ENCODE measurements at regions not wholly inside any gene's neighbourhood (a gene's known extent, or its start where the extent isn't known, plus 50 kb on each side); places are given as distances from the start of the nearest gene placed in this dataset.

- in situ Hi-C loops (cut with HindIII; ENCODE audit: low sequenced_read_pairs), result no loop called here
Measured at GRCh38 chr6:103255132-103255531, 1604.6 kb downstream of the HACE1 start.

DNA sequence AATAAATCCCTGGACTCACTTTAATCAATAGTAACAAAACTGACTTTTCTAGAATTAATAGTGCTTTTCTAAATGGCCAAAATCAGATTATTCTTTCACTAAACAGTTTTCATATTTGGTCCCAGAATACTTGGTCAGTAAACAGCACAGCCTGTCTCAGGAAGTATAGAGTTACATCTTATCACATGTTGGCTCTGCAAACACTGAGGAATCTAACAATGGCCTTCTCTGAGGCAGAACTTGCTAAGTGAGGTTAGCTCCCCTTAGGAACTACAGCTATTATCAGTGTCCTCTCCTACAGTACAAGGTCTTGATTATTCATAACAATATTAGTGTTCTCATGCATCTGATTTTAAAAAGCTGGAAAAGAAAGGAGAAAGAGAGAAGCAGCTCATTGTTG, 1622.8 kb downstream of the HACE1 start:
- in situ Hi-C loops (cut with HindIII; ENCODE audit: low sequenced_read_pairs), result no loop called here

DNA sequence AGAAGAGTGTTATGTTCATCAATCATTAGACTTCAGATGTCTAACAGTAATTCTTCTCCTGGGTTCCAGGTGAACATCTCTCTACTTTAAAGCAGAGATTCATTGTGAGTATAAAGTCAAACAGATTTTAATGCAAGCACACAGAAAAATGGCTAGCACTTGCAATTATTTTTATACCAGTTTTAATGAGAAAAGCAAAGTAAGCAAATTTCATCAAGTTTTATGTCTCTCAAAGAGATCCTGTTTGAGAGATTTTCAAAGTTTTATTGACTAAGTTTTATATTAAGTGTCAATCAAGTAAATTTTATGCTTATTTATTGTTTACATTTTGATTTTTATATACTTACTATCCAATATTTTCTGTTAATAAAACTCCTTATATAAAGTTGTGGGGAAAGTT, 1628.5 kb downstream of the HACE1 start:
- in situ Hi-C loops (cut with HindIII; ENCODE audit: low sequenced_read_pairs), result no loop called here

- in situ Hi-C loops (cut with HindIII; ENCODE audit: low sequenced_read_pairs), result no loop called here
Measured at GRCh38 chr6:103215847-103216246, 1643.9 kb downstream of the HACE1 start.

DNA sequence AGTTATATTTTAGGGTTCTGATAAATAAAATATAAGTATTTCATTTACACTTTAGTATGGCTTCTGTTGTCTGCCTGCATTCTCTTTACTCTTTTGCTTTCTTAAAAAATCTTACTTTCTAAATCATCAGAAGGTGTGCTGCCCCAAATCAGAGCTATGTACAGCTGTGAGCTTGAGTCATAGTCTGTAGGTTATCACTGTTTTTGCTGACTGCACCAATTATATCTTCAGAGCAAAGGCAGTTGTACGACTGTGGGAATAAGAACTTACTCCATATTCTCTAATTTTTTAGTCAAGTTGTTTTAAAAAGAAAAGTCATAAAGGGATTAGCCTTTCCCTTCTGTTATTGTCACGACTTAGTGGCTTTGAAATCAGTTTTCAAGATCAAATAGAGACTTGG, 1649.0 kb downstream of the HACE1 start:
- in situ Hi-C loops (cut with HindIII; ENCODE audit: low sequenced_read_pairs), result no loop called here

GRCh38 chr6:103198386-103198785, 1661.3 kb downstream of the HACE1 start:
- in situ Hi-C loops (cut with HindIII; ENCODE audit: low sequenced_read_pairs), result no loop called here

- in situ Hi-C loops (cut with HindIII; ENCODE audit: low sequenced_read_pairs), result no loop called here
Measured at GRCh38 chr6:103193413-103193812, 1666.3 kb downstream of the HACE1 start.

DNA sequence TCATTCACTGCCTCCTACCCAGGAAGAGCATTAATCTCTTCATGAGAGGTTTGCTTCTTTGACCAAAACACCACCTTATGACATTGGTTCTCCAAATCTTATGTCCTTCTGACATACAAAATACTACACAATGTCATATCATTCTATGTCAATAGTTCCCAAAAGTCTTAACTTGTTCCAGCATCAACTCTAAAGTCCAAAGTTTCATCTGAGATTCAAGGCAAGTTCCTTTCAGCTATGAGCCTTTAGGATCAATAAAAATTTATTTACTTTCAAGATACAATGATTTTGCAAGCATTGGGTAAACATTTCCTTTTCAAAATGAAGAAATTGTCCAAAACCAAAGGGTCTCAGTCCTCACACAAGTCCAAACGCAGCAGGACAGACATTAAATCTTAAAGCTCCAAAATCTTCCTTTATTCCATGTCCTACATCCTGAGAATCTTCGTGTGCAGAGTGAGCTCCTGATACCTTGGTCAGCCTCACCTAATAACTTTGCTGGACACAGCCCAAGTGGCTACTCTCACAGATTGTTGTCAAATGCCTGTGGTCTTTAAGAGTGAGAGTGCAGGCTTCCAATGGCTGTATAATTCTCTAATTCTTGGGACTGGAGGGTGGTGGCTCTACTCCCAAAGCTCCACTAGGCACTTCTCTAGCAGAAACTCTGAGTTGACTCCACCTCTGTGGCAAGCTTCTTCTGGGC, 1668.2 kb downstream of the HACE1 start:
- in situ Hi-C loops (cut with HindIII; ENCODE audit: low sequenced_read_pairs), result no loop called here

DNA sequence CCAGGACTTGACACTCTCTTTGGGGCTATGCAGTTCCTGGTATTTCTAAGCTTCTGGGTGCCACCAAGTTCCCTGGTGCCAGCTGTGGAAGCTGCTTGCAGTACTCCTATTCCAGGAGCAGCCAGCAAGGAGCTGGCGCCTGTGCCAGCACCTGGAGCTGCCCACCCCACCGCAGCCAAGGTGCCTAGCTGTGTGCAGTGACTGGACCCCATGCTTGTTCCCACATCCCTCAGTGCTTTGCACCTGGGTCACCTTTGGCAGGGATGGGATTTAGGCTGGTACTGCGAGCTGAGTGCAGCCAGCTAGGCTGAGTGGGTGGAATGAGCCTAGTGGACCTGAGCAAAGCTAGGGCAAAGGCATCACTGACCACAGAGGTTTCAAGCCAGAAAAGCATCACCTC, 1674.9 kb downstream of the HACE1 start:
- in situ Hi-C loops (cut with HindIII; ENCODE audit: low sequenced_read_pairs), result no loop called here

- in situ Hi-C loops (cut with HindIII; ENCODE audit: low sequenced_read_pairs), result no loop called here
Measured at GRCh38 chr6:103183831-103184411, 1675.8 kb downstream of the HACE1 start.

GRCh38 chr6:103178193-103178592, 1681.5 kb downstream of the HACE1 start:
- in situ Hi-C loops (cut with HindIII; ENCODE audit: low sequenced_read_pairs), result no loop called here

DNA sequence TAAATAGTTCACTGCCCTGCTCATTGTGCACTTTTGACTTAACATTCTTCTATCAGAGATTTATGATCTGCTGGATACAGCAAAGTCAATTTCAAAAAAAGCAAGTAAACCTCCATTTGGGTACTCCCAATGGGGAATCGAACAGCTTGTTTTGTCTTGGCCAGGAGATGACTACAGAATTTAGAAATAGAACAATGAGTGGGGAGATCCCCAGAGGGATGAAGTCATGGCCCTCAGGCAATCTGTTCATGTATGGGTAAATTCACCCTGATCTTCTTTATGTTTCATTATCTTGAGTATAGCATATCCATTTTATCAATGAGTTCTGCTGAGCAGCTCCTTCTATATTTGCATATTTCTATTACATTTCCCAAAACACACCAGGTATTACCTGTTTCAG, 1681.9 kb downstream of the HACE1 start:
- in situ Hi-C loops (cut with HindIII; ENCODE audit: low sequenced_read_pairs), result no loop called here

DNA sequence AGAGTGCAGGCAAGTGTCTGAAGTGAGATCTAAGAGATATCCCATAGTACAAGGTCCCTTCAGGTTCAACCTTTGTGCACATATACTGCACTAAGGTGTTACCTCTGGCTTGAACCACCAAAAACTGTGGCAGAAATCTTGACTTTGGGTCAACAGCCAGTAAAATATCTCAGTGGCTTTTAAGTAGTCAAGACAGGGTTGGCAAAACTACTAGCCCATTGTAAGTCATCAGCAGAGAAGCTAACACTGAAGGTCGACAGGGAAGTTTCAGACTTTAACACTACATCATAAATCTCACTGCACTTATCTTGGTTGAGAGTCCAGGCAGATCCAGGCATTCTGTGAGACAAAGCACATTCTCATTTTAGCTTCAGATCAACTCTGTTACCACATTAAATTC, 1684.7 kb downstream of the HACE1 start:
- in situ Hi-C loops (cut with HindIII; ENCODE audit: low sequenced_read_pairs), result no loop called here

DNA sequence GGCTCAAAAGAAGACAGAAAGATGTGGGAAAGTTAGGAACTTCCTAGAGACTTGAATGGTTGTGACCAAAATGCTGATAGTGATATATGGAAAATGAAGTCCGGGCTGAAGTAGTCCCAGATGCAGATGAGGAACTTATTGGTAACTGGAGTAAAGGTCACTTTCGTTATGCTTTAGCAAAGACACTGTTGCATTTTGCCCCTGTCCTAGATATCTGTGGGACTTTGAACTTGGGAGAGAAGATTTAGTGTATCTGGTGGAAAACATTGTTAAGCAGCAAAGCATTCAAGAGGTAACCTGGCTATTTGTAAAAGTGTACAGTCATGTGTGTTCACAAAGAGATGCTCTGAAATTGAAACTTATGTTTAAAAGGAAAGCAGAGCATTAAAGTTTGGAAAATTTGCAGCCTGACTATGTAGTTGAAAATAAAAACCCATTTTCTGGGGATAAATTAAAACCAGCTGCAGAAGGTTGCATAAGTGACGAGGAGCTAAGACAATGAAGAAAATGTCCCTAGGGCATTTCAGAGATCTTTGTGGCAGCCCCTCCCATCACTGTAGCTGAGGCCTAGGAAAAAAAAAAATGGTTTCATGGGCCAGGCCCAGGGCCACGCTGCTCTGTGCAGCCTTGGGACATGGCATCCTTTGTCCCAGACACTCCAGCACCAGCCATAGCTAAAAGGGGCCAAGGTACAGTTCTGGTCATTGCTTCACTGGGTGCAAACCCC, 1692.2 kb downstream of the HACE1 start:
- in situ Hi-C loops (cut with HindIII; ENCODE audit: low sequenced_read_pairs), result no loop called here

GRCh38 chr6:103154779-103155572, 1704.7 kb downstream of the HACE1 start:
- in situ Hi-C loops (cut with HindIII; ENCODE audit: low sequenced_read_pairs), result no loop called here

GRCh38 chr6:103153016-103153415, 1706.7 kb downstream of the HACE1 start:
- in situ Hi-C loops (cut with HindIII; ENCODE audit: low sequenced_read_pairs), result no loop called here

DNA sequence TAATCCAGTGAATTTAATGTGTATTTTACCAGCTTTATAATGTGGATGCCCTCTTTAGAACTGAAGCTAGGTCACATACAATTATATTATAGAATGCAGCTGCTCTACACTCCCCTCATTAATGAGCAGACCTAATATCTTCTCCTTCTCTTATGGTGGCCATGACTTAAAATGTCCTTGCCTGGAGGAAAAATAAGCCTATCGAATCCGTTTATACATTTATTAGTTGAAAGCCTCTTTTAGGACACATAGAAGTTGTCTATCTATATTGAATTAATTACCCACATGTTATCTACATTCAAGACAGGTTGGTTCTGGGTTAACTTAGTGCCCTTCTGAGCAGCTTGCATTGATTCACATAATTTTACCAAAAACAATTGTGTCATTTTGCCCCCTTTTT, 1716.8 kb downstream of the HACE1 start:
- in situ Hi-C loops (cut with HindIII; ENCODE audit: low sequenced_read_pairs), result no loop called here

DNA sequence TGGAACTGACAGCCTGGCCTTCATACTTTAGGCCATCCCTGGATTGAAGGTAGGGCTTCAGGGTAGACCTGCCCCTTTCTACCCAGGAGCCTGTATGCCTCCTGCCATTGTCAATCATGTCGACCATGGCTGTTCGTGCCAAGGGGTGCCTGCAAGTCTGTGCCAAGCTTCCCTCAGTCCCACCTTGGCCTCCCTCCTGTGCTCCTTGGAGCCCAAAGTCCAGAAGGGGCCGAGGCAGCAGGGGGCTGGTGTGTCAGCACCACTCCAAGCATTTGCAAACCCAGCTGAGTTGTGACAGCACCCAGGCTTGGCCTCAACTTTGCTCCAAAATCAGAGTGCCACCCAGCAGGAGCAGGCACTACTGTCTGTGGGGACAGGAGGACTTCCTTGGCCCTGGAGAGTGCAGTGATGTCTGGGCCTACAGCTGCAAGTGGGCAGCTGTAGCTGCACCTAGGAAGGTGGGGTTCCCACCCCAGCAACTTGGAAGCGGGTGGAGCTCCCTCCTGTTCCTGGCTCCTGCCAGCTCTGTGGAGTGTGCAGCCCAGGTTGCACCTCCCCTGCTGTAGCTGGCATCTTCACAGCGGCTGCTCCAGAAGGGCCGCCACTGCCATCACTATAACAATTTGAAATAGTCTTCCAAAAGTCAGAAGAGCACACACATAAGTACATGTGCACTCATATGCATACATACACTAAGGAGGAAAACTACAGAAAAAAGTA, 1719.3 kb downstream of the HACE1 start:
- in situ Hi-C loops (cut with HindIII; ENCODE audit: low sequenced_read_pairs), result no loop called here

- in situ Hi-C loops (cut with HindIII; ENCODE audit: low sequenced_read_pairs), result no loop called here
Measured at GRCh38 chr6:103139377-103139776, 1720.3 kb downstream of the HACE1 start.

DNA sequence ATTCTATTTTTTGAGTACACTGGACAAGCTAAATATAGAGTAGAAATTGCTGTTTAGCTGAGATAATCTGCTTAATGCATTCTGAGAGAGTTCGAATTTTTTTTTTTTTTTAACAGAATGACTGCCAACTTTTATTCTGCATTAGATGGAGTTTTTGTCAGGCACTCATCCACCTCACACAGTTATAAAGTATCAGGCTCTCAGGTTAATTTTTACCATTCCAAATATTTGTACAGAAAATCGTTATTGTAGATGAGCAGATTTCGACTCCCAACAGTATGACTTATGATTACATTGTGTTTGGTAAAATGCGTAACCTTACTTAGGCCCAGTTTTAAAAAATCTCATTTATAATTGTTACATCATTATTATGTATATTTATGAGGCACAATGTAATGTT, 1731.0 kb downstream of the GRIK2 start:
- in situ Hi-C loops (cut with HindIII; ENCODE audit: low sequenced_read_pairs), result no loop called here

Measured in DLD1 (cell line).